ENCODE measurements at regions not wholly inside any gene's neighbourhood (a gene's known extent, or its start where the extent isn't known, plus 50 kb on each side); places are given as distances from the start of the nearest gene placed in this dataset.

- no peak for TF ChIP-seq EZH2 (IDR thresholded peaks at IDR 0.05; ENCODE audit: borderline replicate concordance)
- no peak for TF ChIP-seq CTCF (IDR thresholded peaks at IDR 0.05; ENCODE audit: poor library complexity)
Measured at GRCh38 chr21:38970765-38971164, 165.0 kb downstream of the ETS2 start.
